Activated naive CD4-positive, alpha-beta T cell treated with Interleukin-2 at 50 U/mL for 16 hours (primary cell): ENCODE measurements at regions not wholly inside any gene's neighbourhood (a gene's known extent, or its start where the extent isn't known, plus 50 kb on each side); places are given as distances from the start of the nearest gene placed in this dataset.
A peak's percentile ranks its signal among the peaks of the same experiment; 100 is the strongest.

ENCODE experiments used
- DNase-seq: peaks from one replicate; pipeline ENCODE4 v3.0.0-alpha.2; 2020

DNA sequence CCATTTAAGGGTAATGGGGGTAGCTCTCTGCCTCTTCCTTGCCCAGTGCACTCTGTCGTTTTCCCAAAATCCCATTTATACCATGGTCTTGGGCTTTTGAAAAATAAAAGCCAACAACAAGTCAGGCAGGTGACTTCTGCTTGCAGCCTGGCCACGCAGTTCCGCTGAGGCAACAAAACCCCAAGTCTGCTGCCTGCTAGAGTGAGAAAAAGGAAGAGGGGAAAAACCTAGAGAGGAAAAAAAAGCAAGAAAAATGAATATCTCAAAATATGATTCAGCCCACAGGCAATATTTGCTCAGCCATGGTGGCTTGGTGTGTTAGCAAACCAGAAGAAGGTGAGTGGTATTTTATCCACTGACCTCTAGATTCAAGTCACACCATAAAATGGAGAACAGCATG lies 148.2 kb upstream of the FSTL4 start:
- no peak for DNase-seq

- no peak for DNase-seq
These were observed 146.3 kb upstream of the FSTL4 start for GRCh38 chr5:133758641-133759040.

DNA sequence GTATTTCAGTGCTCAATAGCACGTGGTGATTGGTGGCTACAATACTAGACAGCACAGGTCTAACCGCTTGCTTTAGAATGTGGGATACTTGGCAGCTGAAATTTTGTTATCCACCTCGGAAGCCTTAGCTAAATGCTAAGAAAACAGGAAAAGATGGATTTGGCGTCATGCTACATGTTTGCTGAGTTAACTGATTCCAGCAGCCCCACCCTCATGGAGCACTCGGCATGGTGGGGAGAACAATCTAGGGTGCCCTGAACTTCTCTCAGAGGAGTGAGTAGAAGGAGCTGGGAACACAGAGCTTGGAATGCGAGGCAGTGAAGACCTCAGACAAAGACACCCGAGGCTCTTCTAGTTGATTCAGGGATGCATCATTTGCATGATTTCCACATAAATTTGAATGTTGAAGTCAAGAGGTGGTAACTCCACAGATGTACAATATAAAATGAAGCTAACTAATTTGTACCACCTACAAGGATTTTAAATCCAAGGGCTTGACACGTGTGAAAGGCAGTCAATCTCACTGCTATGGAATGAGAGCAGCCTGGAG lies 145.1 kb upstream of the FSTL4 start:
- no peak for DNase-seq

DNA sequence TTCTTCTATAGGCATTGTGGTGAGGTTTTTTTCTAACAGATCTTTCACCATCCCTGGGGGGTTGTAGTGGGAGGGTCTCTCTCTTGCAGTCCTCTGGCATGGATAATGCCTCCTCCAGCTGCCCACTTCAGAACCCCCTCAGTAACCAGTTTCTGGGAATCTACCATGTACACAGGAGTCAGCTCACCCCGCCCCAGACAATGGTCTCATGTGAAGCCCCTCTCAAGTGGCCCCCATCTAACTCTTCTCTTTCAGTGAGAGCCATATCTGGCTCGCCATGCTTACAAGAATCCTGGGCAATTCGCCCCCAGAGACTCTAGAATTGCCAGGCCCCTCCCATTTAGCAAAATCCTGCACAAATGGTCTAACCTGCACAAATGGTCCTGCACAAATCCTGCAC lies 144.4 kb upstream of the FSTL4 start:
- no peak for DNase-seq

- DNase-seq = no peak
These were observed 143.7 kb upstream of the FSTL4 start for GRCh38 chr5:133756036-133756435.

DNA sequence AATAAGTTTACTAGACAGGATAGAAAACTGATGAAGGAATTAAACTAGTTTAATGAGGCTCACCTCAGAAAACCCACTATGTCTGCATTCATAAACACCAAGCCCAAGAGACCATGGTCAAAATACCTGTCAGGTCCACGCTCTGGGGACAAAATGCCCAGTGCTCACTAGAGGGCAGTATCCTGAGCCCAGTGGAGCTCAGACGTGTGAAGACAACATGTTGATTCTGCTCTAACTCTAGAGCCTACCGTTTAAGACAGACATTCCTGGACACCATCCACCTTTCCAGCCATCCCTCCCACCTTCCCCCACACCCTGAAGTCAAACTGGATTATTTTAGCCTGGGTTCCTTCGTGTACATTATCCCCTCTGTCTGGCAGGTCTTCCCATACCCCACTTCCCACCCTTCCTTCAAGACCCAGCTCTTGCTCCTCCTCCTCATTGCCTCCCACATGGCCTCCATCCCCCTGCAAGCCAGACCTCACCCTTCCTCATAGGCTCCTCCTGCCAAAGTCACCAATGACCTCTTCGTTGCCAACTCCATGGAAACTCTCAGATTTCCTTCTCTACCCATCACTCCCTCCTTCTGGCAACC lies 142.3 kb upstream of the FSTL4 start:
- peak; percentile 16 for DNase-seq

- DNase-seq = no peak
These were observed 141.5 kb upstream of the FSTL4 start for GRCh38 chr5:133753856-133754255.

DNA sequence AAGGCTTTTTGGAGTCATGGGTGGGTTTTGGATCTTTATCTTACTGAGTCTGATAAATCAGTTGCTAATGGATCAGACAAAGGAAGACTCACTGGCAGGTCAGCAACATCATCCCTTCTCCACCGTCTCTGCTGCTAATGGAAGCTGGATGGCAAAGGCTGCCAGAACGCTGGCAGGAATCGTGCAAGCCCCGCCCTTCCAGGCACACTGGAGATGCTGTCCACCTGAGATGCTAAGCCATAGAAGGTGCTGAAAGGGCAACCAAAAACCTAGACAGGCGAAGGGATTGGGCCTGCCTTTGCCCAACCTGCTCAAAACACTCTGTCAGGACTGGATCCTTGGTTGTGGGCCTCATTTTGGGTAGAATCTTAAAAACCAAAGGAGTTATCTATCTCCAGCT lies 139.5 kb upstream of the FSTL4 start:
- no peak for DNase-seq

GRCh38 chr5:133751421-133751820 lies 139.1 kb upstream of the FSTL4 start:
- DNase-seq = no peak

DNA sequence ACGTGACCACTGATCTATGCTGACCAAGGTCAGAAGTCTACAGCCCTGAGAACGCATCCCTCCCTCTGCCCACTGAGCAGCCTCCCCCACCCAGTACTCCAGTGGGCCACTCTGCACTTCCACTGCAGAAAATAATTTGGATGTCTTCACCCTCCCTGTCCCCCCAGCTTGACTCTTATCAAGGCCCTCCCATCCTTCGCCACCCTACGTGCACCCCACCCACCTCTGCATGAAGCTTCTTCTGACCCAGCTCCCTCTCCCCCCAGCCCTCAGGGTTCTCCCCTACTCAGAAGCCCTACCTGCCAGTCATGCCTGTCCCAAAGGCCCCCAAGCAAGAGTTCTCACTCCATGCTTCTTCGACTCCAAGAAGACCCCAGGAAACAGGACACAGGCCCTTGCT lies 138.5 kb upstream of the FSTL4 start:
- DNase-seq = no peak

DNA sequence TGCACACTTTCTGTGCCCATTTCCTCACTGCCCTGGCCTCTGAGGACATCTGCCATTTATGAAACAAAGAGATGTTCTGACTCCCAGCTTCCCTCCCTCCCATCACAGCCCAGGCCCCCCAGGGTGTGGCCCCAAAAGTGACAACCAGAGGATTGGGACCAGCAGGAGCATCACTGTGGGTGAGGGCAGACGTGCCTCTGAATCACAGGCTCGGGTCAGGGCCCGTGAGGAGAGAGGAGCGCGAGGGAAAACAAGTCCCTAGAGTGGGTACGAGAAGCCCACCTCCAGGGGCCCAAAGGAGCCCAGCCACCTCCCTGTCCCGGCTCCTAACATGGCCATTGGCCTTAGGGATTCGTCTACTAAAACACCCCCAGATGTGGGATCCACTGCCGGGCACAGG lies 138.0 kb upstream of the FSTL4 start:
- DNase-seq = no peak

- no peak for DNase-seq
These were observed 137.1 kb upstream of the FSTL4 start for GRCh38 chr5:133749331-133749985.

GRCh38 chr5:133746834-133747233 lies 134.5 kb upstream of the FSTL4 start:
- DNase-seq = no peak

- DNase-seq = no peak
These were observed 132.6 kb upstream of the FSTL4 start for GRCh38 chr5:133744960-133745308.

- no peak for DNase-seq
These were observed 132.0 kb upstream of the FSTL4 start for GRCh38 chr5:133744051-133744959.

- no peak for DNase-seq
These were observed 130.2 kb upstream of the FSTL4 start for GRCh38 chr5:133742431-133742988.

GRCh38 chr5:133741818-133742355 lies 129.5 kb upstream of the FSTL4 start:
- DNase-seq = no peak

- DNase-seq = no peak
These were observed 129.1 kb upstream of the FSTL4 start for GRCh38 chr5:133741396-133741795.

GRCh38 chr5:133739181-133739780 lies 126.9 kb upstream of the FSTL4 start:
- no peak for DNase-seq

DNA sequence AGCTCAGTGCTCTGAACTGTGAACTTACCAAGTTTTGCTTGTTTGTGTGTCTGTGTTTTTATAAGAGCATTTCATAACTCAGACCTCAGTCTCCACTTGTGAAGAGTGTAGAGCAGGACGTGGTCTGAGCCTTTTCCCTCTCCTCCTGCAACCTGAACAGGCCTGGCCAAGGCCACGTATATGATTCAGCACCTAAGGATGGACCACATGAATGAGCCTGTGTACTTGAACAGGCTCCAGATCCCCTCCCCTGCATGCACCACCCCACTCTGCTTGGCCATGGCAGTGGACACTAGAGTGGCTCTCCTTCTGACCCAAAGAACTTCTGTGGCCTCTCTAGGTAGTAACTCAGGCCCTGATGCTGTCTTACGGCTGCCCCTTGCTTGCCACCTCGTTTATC lies 125.9 kb upstream of the FSTL4 start:
- DNase-seq = no peak

GRCh38 chr5:133736512-133736911 lies 124.2 kb upstream of the FSTL4 start:
- no peak for DNase-seq

DNA sequence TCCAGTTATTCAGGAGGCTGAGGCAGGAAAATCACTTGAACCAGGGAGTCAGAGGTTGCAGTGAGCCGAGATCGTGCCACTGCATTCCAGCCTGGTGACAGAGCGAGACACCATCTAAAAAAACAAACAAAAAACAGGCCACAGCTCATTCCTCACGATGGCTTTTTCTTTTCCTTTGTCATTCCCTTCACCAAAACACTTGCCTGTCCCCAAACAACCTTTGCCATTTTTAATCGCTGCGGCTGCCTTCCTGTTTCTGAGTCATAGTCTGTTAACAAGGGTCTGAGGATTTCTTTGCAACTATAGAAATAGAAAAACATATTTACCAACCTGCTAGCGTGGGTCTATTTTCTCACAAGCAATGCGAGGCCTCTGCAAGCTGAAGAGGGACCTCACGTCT lies 123.0 kb upstream of the FSTL4 start:
- no peak for DNase-seq

GRCh38 chr5:133734916-133735315 lies 122.6 kb upstream of the FSTL4 start:
- DNase-seq = no peak
